AG09309 (cell line): ENCODE measurements at regions not wholly inside any gene's neighbourhood (a gene's known extent, or its start where the extent isn't known, plus 50 kb on each side); places are given as distances from the start of the nearest gene placed in this dataset.

Experiments used
- DNase-seq: peaks from one replicate; pipeline ENCODE4 v3.0.0-alpha.2; 2010; ENCODE audit warnings: low read depth
- H3K4me3 ChIP-seq: 2 replicates; pipeline ENCODE4 v1.5.1; 2011; ENCODE audit warnings: mild to moderate bottlenecking, low read depth, low read length, moderate library complexity; ENCODE audit not compliant: control insufficient read depth
- TF ChIP-seq, protein P1 (sequence below): IDR thresholded peaks from 2 replicates; pipeline ENCODE4 v1.5.1; 2011; ENCODE audit warnings: mild to moderate bottlenecking, low read depth, low read length, inconsistent platforms; ENCODE audit not compliant: insufficient read depth, control insufficient read depth; ENCODE audit errors: missing control alignments

DNA sequence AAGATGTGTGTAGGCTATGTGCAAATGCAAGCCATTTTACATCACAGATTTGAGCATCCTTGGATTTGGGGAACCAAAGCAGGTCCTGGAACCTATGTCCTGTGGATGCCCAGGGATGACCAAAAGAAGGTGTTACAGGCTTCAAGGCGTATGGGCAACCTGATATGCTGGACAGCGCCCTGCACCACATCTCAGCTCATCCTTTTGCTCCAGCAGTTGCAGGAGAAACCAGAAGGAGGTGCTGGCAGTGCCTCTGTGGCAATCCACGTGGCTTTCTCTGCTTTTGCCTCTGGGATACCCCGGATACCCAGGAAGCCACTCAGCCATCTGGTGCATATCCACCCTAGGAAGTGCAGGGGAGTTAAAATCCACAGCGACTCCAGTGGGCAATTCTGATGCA, 110.3 kb upstream of the VSTM2B start:
- DNase-seq = no peak
- H3K4me3 ChIP-seq = no peak overlapping the region
- TF ChIP-seq, protein P1, sequence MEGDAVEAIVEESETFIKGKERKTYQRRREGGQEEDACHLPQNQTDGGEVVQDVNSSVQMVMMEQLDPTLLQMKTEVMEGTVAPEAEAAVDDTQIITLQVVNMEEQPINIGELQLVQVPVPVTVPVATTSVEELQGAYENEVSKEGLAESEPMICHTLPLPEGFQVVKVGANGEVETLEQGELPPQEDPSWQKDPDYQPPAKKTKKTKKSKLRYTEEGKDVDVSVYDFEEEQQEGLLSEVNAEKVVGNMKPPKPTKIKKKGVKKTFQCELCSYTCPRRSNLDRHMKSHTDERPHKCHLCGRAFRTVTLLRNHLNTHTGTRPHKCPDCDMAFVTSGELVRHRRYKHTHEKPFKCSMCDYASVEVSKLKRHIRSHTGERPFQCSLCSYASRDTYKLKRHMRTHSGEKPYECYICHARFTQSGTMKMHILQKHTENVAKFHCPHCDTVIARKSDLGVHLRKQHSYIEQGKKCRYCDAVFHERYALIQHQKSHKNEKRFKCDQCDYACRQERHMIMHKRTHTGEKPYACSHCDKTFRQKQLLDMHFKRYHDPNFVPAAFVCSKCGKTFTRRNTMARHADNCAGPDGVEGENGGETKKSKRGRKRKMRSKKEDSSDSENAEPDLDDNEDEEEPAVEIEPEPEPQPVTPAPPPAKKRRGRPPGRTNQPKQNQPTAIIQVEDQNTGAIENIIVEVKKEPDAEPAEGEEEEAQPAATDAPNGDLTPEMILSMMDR = no peak

DNA sequence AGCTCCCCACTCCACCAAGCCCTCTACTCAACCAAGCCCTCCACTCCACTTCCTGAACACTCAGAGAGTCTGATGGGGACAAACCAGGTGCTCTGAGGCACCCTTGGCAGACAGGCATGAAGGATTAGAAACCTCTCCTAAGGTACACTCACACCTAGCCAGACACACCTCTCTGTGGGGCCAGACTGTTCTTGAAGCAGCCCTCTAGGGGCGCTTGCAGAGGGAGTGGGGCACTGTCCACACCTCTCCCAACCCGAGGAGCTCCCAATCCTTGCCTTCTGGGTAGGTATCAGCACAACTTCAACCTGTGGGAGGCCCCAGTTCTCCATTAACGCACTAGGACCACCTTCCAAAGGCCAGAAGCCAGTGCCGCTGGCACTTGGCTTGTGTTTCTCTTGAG, 108.7 kb upstream of the VSTM2B start:
- TF ChIP-seq, protein P1 = no peak
- no peak for DNase-seq

DNA sequence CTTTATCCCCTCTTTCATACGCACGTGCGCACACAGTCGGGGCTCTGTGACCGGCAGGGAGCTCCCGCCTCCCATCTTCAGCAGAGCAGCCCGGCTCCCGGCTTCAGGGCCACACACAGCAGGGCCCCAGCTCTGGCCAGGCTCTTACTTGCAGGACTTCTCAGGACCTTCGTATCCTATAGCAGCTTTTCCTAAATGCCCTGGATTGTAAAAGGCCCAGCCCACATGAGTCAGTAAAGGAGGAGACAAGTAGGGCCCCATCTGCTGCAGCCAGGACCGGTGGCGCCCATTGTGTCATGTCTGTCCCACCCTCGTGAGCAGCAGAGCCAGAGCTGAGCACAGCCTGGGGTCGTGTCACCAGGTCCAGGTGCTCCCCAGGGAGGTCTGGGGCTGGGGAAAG, 107.6 kb upstream of the VSTM2B start:
- TF ChIP-seq, protein P1 = no peak
- H3K4me3 ChIP-seq = no peak overlapping the region
- DNase-seq = no peak

More for the DNA sequence above, 108.7 kb upstream of the VSTM2B start:
- H3K4me3 ChIP-seq = no peak overlapping the region

DNA sequence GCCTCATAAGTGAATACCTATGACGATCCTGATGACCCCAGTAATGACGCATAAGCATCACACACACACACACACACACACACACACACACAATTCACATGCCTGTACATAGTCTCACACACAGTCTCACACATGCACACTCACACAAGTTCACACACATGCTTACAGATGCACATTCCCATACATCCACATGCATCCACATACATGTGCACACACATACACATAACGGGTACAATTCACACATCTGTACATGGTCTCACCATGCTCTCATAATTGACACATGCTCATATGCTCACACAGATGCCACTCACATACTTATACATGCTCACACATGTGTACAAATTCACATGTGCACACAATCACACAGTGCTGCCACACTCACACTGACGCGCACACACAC, 105.7 kb upstream of the VSTM2B start:
- no peak for DNase-seq
- no peak overlapping the region for H3K4me3 ChIP-seq
- TF ChIP-seq, protein P1 = no peak

DNA sequence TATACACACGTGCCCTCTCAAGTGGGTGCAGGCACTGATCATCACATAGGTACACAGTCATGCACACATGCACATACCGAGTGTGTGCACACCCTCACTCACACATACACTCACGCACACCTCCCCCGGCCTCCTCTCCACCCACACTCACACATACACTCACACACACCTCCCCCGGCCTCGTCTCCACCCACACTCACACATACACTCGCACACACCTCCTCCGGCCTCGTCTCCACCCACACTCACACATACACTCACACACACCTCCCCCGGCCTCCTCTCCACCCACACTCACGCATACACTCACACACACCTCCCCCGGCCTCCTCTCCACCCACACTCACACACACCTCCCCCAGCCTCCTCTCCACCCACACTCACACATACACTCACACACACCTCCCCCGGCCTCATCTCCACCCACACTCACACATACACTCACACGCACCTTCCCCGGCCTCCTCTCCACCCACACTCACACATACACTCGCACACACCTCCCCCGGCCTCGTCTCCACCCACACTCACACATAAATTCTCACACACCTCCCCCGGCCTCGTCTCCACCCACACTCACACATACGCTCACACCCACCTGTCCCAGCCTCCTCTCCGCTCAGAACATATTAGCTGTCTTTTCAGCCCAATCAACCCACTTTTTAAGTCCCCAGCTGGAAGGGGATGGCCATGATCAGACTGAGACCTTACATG, 105.2 kb upstream of the VSTM2B start:
- H3K4me3 ChIP-seq = no peak overlapping the region
- TF ChIP-seq, protein P1 = no peak
- DNase-seq = no peak

DNA sequence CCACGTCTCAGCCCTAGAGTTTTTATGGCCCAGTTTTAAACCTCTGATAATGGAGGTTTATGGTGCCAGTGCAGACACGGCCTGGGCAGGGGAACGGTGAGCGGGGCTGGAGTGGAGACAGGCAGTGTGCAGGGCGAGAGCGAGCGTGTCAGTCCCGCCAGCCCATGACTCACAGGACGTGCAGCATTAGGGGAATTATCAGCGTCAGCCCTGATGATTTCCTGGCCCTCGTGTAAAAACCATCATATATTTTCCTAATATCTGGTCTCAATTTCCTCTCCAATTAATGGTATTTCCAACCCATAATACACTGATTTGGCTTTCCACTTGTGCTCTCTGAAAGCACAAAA, 104.6 kb upstream of the VSTM2B start:
- TF ChIP-seq, protein P1 = no peak
- H3K4me3 ChIP-seq = no peak overlapping the region
- DNase-seq = no peak
